ENCODE measurements at regions not wholly inside any gene's neighbourhood (a gene's known extent, or its start where the extent isn't known, plus 50 kb on each side); places are given as distances from the start of the nearest gene placed in this dataset.
A peak's percentile ranks its signal among the peaks of the same experiment; 100 is the strongest.
"Not testable (repeated sequence)": the region's sequence is repeated elsewhere in the genome, so short reads cannot be mapped to it uniquely, and the experiment has no call there.

DNA sequence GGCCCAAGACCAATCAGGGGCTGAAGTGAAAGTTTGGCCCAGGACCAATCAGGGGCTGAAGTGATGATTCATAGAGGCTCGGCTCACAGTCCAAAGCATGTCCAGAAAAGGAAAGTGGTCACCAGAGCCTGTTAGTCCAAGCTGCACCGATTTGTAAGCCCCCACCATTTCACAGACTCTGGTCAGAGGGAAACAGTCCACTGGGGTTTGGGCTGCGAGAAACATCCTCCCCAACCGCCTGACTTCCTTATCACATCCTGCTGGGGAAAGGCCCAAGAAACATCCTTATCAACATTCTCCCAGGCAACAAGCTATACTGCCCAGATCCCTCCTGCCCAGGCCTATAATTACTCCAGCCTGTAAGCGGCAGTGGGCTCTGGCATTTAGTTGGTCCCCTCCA, 388.1 kb downstream of the CNTNAP3B start:
- not testable (repeated sequence) for H3K9ac ChIP-seq (ENCODE audit: low read length); H3K4me3 ChIP-seq (ENCODE audit: low read length); H3K9me2 ChIP-seq (replicated peaks; ENCODE audit: insufficient read depth, low read length); H3K4me1 ChIP-seq (ENCODE audit: low read length); H3K79me2 ChIP-seq (ENCODE audit: low read length); H3K4me2 ChIP-seq (ENCODE audit: low read depth, low read length, poor library complexity, severe bottlenecking); H4K20me1 ChIP-seq (ENCODE audit: insufficient read depth, low read depth, low read length); H2AFZ ChIP-seq (ENCODE audit: low read length); H3K36me3 ChIP-seq (ENCODE audit: insufficient read depth, low read length); DNase-seq; H3K9me3 ChIP-seq (ENCODE audit: low read length); H3K27me3 ChIP-seq (ENCODE audit: low read length); H3K27ac ChIP-seq (ENCODE audit: low read length)

DNA sequence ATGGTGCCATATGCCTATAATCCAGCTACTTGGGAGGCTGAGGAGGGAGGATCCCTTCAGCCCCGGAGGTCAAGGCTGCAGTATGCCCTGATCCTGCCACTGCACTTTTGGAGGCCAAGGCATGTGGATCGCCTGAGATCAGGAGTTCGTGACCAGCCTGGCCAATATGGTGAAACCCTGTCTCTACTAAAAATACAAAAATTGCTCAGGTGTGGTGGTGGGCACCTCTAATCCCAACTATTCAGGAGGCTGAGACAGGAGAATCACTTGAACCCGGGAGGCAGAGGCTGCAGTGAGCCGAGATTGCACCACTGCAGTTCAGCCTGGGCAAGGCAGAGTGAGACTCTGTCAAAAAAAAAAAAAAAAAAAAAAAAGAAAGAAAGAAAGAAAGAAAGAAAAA, 390.5 kb downstream of the CNTNAP3B start:
- H3K4me2 ChIP-seq (ENCODE audit: low read depth, low read length, poor library complexity, severe bottlenecking); H3K27me3 ChIP-seq (ENCODE audit: low read length): not testable (repeated sequence)

DNA sequence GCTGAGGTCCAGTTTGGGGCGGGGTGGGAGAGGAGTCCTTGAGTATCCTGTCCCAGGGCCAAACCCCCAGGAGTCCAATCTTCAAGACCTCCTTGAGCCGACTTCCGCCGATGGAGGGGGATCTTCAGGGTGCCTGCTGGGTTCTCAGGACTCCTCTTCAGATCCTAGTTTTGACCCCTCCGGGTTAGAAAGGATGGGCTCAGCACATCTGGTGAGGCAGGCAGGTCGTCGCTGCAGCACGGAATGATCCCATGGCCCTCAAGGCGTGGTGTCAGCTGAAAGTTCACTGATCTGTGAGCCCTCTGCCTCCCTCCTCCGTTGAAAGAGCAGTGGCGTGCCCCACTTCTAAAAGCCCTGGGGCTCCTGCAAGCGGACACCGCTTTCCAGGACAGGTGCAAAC, 430.0 kb downstream of the CNTNAP3B start:
- H3K9me3 ChIP-seq (ENCODE audit: low read length); H3K4me1 ChIP-seq (ENCODE audit: low read length); H3K9me2 ChIP-seq (replicated peaks; ENCODE audit: insufficient read depth, low read length); H2AFZ ChIP-seq (ENCODE audit: low read length); DNase-seq; H3K36me3 ChIP-seq (ENCODE audit: insufficient read depth, low read length); H3K9ac ChIP-seq (ENCODE audit: low read length); H3K27me3 ChIP-seq (ENCODE audit: low read length); H3K4me3 ChIP-seq (ENCODE audit: low read length); H3K4me2 ChIP-seq (ENCODE audit: low read depth, low read length, poor library complexity, severe bottlenecking); H4K20me1 ChIP-seq (ENCODE audit: insufficient read depth, low read depth, low read length); H3K27ac ChIP-seq (ENCODE audit: low read length); H3K79me2 ChIP-seq (ENCODE audit: low read length): not testable (repeated sequence)

More for the DNA sequence above, 390.5 kb downstream of the CNTNAP3B start:
- H3K9me3 ChIP-seq (ENCODE audit: low read length); H3K4me3 ChIP-seq (ENCODE audit: low read length); H3K9me2 ChIP-seq (replicated peaks; ENCODE audit: insufficient read depth, low read length); H3K9ac ChIP-seq (ENCODE audit: low read length); H3K79me2 ChIP-seq (ENCODE audit: low read length); H3K27ac ChIP-seq (ENCODE audit: low read length); H3K36me3 ChIP-seq (ENCODE audit: insufficient read depth, low read length); H2AFZ ChIP-seq (ENCODE audit: low read length); H3K4me1 ChIP-seq (ENCODE audit: low read length); H4K20me1 ChIP-seq (ENCODE audit: insufficient read depth, low read depth, low read length): not testable (repeated sequence)
- DNase-seq: peak; percentile 25

DNA sequence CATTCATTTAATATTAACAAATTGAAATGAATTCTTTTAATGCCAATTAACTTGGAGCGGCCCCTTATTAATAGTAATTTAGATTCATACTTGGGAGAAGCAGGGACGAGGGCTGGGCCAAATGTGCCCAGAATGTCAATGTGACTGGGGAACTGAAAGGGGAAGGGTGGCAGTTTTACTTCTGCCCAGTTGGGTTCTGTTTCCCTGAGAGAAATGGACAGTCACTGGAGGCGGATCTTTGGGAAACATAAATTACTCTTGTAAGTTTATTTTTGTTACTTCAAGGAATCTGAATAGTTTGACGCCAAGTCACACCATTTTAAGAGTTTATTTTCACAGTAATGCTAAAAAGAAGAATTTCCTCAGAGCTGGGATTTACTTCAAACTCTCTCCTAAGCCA, 432.1 kb downstream of the CNTNAP3B start:
- H3K9me2 ChIP-seq (replicated peaks; ENCODE audit: insufficient read depth, low read length); H3K4me2 ChIP-seq (ENCODE audit: low read depth, low read length, poor library complexity, severe bottlenecking); H3K4me1 ChIP-seq (ENCODE audit: low read length); H3K27me3 ChIP-seq (ENCODE audit: low read length); H2AFZ ChIP-seq (ENCODE audit: low read length); H3K27ac ChIP-seq (ENCODE audit: low read length); H3K9me3 ChIP-seq (ENCODE audit: low read length); H3K4me3 ChIP-seq (ENCODE audit: low read length); H3K9ac ChIP-seq (ENCODE audit: low read length); H3K79me2 ChIP-seq (ENCODE audit: low read length); H4K20me1 ChIP-seq (ENCODE audit: insufficient read depth, low read depth, low read length); H3K36me3 ChIP-seq (ENCODE audit: insufficient read depth, low read length): not testable (repeated sequence)
- peak; percentile 14 for DNase-seq

DNA sequence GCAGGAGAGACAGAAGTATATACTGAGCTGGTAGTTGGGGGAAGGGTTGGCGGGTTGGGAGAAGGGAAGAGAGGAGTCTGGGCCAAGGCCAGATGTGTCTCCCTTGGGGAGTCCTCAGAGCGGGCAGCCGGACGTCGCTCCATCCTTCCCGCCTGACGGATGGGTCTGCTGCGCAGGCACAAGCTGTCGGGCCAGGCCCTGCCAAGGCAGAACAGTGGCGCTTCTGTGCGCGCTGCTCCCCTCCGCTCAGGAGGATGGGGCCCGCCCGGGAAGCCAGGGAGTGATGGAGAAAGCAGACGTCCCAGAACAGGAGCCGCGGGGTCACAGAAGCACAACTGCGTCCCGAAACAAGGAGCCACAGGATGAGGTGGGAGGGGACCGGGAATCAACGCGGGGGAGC, 449.9 kb downstream of the CNTNAP3B start:
- not testable (repeated sequence) for H2AFZ ChIP-seq (ENCODE audit: low read length); H3K9ac ChIP-seq (ENCODE audit: low read length); H3K4me1 ChIP-seq (ENCODE audit: low read length); H3K36me3 ChIP-seq (ENCODE audit: insufficient read depth, low read length); H3K79me2 ChIP-seq (ENCODE audit: low read length); H3K4me2 ChIP-seq (ENCODE audit: low read depth, low read length, poor library complexity, severe bottlenecking); H3K9me2 ChIP-seq (replicated peaks; ENCODE audit: insufficient read depth, low read length); H3K4me3 ChIP-seq (ENCODE audit: low read length); DNase-seq; H3K27me3 ChIP-seq (ENCODE audit: low read length); H3K9me3 ChIP-seq (ENCODE audit: low read length); H4K20me1 ChIP-seq (ENCODE audit: insufficient read depth, low read depth, low read length); H3K27ac ChIP-seq (ENCODE audit: low read length)

DNA sequence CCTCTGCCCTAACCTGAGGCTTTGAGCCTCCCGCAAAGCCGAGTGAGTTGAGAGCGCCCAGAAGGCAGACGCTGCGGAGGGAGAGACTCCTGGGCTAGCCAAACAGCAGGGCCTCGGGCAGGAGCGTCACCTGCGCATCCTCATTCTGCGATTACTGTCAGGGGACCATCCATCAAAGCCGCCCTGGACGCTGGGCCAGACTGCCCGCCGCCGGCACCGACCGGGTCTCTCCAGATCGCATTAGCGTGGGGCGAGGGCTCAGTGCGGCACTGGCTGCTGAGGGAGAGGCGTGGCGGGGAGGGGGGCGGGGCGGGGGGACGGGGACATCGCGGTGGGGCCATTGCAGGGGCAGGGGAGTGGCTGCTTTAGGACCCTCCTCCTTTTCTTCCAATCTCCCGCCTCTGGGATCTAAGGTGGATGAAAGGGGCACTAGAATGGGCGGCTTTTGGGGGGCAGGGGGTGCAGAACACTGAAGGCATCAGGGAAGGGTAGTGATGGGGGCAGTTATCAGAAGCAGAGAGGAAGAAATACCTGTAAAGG, 465.7 kb downstream of the CNTNAP3B start:
- DNase-seq; H3K4me3 ChIP-seq (ENCODE audit: low read length); H3K79me2 ChIP-seq (ENCODE audit: low read length); H2AFZ ChIP-seq (ENCODE audit: low read length); H3K4me2 ChIP-seq (ENCODE audit: low read depth, low read length, poor library complexity, severe bottlenecking); H3K4me1 ChIP-seq (ENCODE audit: low read length); H3K27me3 ChIP-seq (ENCODE audit: low read length); H3K9ac ChIP-seq (ENCODE audit: low read length); H3K27ac ChIP-seq (ENCODE audit: low read length); H3K9me2 ChIP-seq (replicated peaks; ENCODE audit: insufficient read depth, low read length); H3K36me3 ChIP-seq (ENCODE audit: insufficient read depth, low read length); H3K9me3 ChIP-seq (ENCODE audit: low read length); H4K20me1 ChIP-seq (ENCODE audit: insufficient read depth, low read depth, low read length): not testable (repeated sequence)

DNA sequence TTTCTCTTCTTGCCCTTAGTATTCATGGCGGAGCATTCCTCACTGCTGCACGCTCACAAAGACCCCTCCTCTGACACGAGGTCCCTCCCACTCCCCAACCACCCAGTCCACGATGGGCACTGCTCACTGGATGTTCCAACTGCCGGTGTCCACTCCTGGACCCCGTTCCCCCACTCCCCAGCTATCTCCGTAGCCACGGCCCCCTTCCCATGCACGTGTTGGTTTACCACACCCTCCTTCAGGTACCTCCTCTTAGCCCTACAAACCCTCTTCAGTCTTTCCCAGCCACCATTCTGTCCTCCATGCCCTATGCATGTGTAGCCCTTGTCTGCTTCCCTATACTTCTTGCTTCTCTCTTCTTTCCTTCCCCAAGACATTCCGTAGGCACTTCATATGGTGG, 469.6 kb upstream of the ZNG1F start:
- H2AFZ ChIP-seq (ENCODE audit: low read length); DNase-seq; H3K36me3 ChIP-seq (ENCODE audit: insufficient read depth, low read length); H3K4me3 ChIP-seq (ENCODE audit: low read length); H3K4me1 ChIP-seq (ENCODE audit: low read length); H3K27me3 ChIP-seq (ENCODE audit: low read length); H3K4me2 ChIP-seq (ENCODE audit: low read depth, low read length, poor library complexity, severe bottlenecking); H3K79me2 ChIP-seq (ENCODE audit: low read length); H3K27ac ChIP-seq (ENCODE audit: low read length); H3K9ac ChIP-seq (ENCODE audit: low read length); H3K9me3 ChIP-seq (ENCODE audit: low read length); H4K20me1 ChIP-seq (ENCODE audit: insufficient read depth, low read depth, low read length); H3K9me2 ChIP-seq (replicated peaks; ENCODE audit: insufficient read depth, low read length): not testable (repeated sequence)

DNA sequence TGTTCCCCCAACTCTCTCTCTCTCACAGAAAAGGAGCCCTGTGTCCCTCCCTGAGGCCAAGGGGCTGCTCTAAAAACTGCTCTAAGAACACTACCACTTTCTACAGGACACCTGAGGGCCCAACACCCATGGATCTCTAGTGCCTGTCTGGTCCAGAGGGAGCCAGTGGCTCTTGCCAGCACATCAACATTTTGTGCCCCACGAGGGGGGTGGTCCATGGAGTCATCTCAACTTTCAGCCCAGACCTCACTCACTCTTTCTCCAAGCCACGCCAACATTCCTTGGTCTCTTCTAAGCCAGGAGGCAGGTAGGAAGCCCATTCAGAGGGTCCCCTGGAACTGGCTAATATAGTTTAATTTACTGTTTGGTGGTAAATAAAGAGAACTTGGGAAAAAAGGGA, 469.0 kb upstream of the ZNG1F start:
- DNase-seq: peak; percentile 14
- H3K36me3 ChIP-seq (ENCODE audit: insufficient read depth, low read length); H3K9ac ChIP-seq (ENCODE audit: low read length); H3K79me2 ChIP-seq (ENCODE audit: low read length); H3K4me2 ChIP-seq (ENCODE audit: low read depth, low read length, poor library complexity, severe bottlenecking); H3K9me3 ChIP-seq (ENCODE audit: low read length); H3K4me1 ChIP-seq (ENCODE audit: low read length); H3K27me3 ChIP-seq (ENCODE audit: low read length); H2AFZ ChIP-seq (ENCODE audit: low read length); H4K20me1 ChIP-seq (ENCODE audit: insufficient read depth, low read depth, low read length); H3K9me2 ChIP-seq (replicated peaks; ENCODE audit: insufficient read depth, low read length); H3K27ac ChIP-seq (ENCODE audit: low read length); H3K4me3 ChIP-seq (ENCODE audit: low read length): not testable (repeated sequence)

DNA sequence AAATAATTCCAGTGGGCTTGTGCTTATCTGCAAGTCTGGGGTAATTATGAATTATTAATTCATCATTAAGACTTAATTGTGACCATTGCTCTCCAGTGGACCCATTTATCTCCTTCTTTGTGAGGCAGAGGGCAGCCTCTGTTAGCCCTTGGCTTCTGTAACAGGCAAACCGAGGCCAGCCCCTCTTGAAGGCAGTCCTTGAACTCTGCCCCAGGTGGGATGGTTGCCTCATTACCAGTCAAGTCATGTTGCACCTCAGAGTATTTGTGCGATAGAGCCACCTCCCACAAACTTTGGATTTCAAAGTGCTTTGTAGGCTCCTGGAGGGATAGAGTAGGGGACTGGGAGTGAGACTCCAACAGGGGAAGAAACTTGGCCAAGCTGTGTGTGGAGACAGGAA, 468.0 kb upstream of the ZNG1F start:
- not testable (repeated sequence) for H3K27me3 ChIP-seq (ENCODE audit: low read length); H3K36me3 ChIP-seq (ENCODE audit: insufficient read depth, low read length); H3K9me3 ChIP-seq (ENCODE audit: low read length); H3K4me1 ChIP-seq (ENCODE audit: low read length); H3K4me3 ChIP-seq (ENCODE audit: low read length); H3K9ac ChIP-seq (ENCODE audit: low read length); H3K9me2 ChIP-seq (replicated peaks; ENCODE audit: insufficient read depth, low read length); H3K4me2 ChIP-seq (ENCODE audit: low read depth, low read length, poor library complexity, severe bottlenecking); H4K20me1 ChIP-seq (ENCODE audit: insufficient read depth, low read depth, low read length); H3K79me2 ChIP-seq (ENCODE audit: low read length); H3K27ac ChIP-seq (ENCODE audit: low read length); H2AFZ ChIP-seq (ENCODE audit: low read length)
- DNase-seq: peak; percentile 17

Measured in Karpas-422 (cell line).